ENCODE measurements at regions not wholly inside any gene's neighbourhood (a gene's known extent, or its start where the extent isn't known, plus 50 kb on each side); places are given as distances from the start of the nearest gene placed in this dataset.

GRCh38 chr17:17422641-17423040 is 54.2 kb upstream of the MED9 start:
- no peak for TF ChIP-seq CTCF (IDR thresholded peaks at IDR 0.05)
- no peak for TF ChIP-seq POLR2A (IDR thresholded peaks at IDR 0.05)

Data from sigmoid colon (tissue), 3 donors.